ENCODE measurements at regions not wholly inside any gene's neighbourhood (a gene's known extent, or its start where the extent isn't known, plus 50 kb on each side); places are given as distances from the start of the nearest gene placed in this dataset.

DNA sequence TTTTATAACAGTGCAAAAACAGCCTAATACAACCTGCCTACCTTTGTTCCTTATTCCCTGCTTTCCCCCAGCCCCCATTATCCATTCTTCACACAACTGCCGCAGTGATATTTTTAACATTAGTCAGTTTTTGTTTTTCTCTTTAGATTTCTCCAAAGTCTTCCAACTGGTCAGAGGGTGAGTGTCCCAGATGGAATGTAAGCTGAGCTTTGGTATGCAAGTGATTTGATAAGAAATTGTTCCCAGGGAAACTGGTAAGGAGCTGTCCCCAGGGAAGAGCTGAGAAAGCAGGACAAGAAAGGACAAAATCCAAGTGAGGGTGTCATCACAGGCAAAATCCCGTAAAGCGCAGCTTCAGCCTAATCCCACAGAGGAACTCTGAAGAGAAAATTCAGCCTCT lies 475.5 kb upstream of the ADGRL3 start:
- no peak for TF ChIP-seq EZH2phosphoT487 (IDR thresholded peaks at IDR 0.05; ENCODE audit: insufficient read depth, low read depth)
- no peak for TF ChIP-seq EZH2 (IDR thresholded peaks at IDR 0.05; ENCODE audit: insufficient read depth, poor library complexity, severe bottlenecking)

All from GM23248 (cell line).